ENCODE measurements at regions not wholly inside any gene's neighbourhood (a gene's known extent, or its start where the extent isn't known, plus 50 kb on each side); places are given as distances from the start of the nearest gene placed in this dataset.

GRCh38 chr11:15313862-15314261 lies 199.1 kb downstream of the INSC start:
- Histone ChIP-seq H3K4me2 (ENCODE audit: insufficient read depth, low read length) (no peak overlapping the region), H3K4me1 (ENCODE audit: insufficient read depth, low read length) (no peaks in the 10 kb centered on the region), H3K9me3 (ENCODE audit: insufficient read depth, low read length, severe bottlenecking) (no peaks in the 10 kb centered on the region), H3K9ac (ENCODE audit: low read depth, low read length) (no peak overlapping the region), H2AFZ (ENCODE audit: low read depth, low read length) (no peak overlapping the region), H3K4me3 (ENCODE audit: low read depth in 1 of 2, low read length in 2 of 2) (no peak overlapping the region), H3K79me2 (ENCODE audit: insufficient read depth, low read length) (no peaks in the 10 kb centered on the region), H3K36me3 (ENCODE audit: insufficient read depth, low read length) (no peaks in the 10 kb centered on the region), H4K20me1 (ENCODE audit: insufficient read depth, low read length) (no peaks in the 10 kb centered on the region), H3K27me3 (ENCODE audit: insufficient read depth, low read length, poor library complexity) (peaks cover 4% of the 10 kb centered on the region), H3K27ac (ENCODE audit: low read length) (no peak overlapping the region)
- ATAC-seq (ENCODE audit: insufficient read depth, low read depth) (no peak), DNase-seq (no peak)
- TF ChIP-seq EZH2 (IDR thresholded peaks at IDR 0.05; ENCODE audit: borderline replicate concordance, low read depth, low read length, severe bottlenecking) (no peak), CTCF (IDR thresholded peaks at IDR 0.05; ENCODE audit: borderline replicate concordance, extremely low read depth, low read length, poor library complexity, severe bottlenecking) (no peak)

- Histone ChIP-seq H3K79me2 (ENCODE audit: insufficient read depth, low read length) (no peaks in the 10 kb centered on the region), H4K20me1 (ENCODE audit: insufficient read depth, low read length) (no peaks in the 10 kb centered on the region), H3K9me3 (ENCODE audit: insufficient read depth, low read length, severe bottlenecking) (no peaks in the 10 kb centered on the region), H3K4me2 (ENCODE audit: insufficient read depth, low read length) (no peak overlapping the region), H3K36me3 (ENCODE audit: insufficient read depth, low read length) (no peaks in the 10 kb centered on the region), H2AFZ (ENCODE audit: low read depth, low read length) (no peak overlapping the region), H3K4me1 (ENCODE audit: insufficient read depth, low read length) (no peaks in the 10 kb centered on the region), H3K27me3 (ENCODE audit: insufficient read depth, low read length, poor library complexity) (no peaks in the 10 kb centered on the region), H3K9ac (ENCODE audit: low read depth, low read length) (no peak overlapping the region), H3K27ac (ENCODE audit: low read length) (no peak overlapping the region), H3K4me3 (ENCODE audit: low read depth in 1 of 2, low read length in 2 of 2) (no peak overlapping the region)
- ATAC-seq (ENCODE audit: insufficient read depth, low read depth) (no peak), DNase-seq (no peak)
- TF ChIP-seq EZH2 (IDR thresholded peaks at IDR 0.05; ENCODE audit: borderline replicate concordance, low read depth, low read length, severe bottlenecking), result no peak
- no peak for TF ChIP-seq CTCF (IDR thresholded peaks at IDR 0.05; ENCODE audit: borderline replicate concordance, extremely low read depth, low read length, poor library complexity, severe bottlenecking)
These were observed 204.1 kb downstream of the INSC start for GRCh38 chr11:15318814-15319213.

- TF ChIP-seq EZH2 (IDR thresholded peaks at IDR 0.05; ENCODE audit: borderline replicate concordance, low read depth, low read length, severe bottlenecking) (no peak), CTCF (IDR thresholded peaks at IDR 0.05; ENCODE audit: borderline replicate concordance, extremely low read depth, low read length, poor library complexity, severe bottlenecking) (no peak)
- Histone ChIP-seq H3K36me3 (ENCODE audit: insufficient read depth, low read length) (no peaks in the 10 kb centered on the region), H3K4me1 (ENCODE audit: insufficient read depth, low read length) (no peaks in the 10 kb centered on the region), H2AFZ (ENCODE audit: low read depth, low read length) (no peak overlapping the region), H3K4me3 (ENCODE audit: low read depth in 1 of 2, low read length in 2 of 2) (no peak overlapping the region), H3K27me3 (ENCODE audit: insufficient read depth, low read length, poor library complexity) (no peaks in the 10 kb centered on the region), H3K4me2 (ENCODE audit: insufficient read depth, low read length) (no peak overlapping the region), H4K20me1 (ENCODE audit: insufficient read depth, low read length) (no peaks in the 10 kb centered on the region), H3K79me2 (ENCODE audit: insufficient read depth, low read length) (no peaks in the 10 kb centered on the region), H3K9ac (ENCODE audit: low read depth, low read length) (no peak overlapping the region), H3K9me3 (ENCODE audit: insufficient read depth, low read length, severe bottlenecking) (no peaks in the 10 kb centered on the region), H3K27ac (ENCODE audit: low read length) (no peak overlapping the region)
- no peak for ATAC-seq (ENCODE audit: insufficient read depth, low read depth)
- DNase-seq, result no peak
These were observed 211.8 kb downstream of the INSC start for GRCh38 chr11:15326520-15326919.

GRCh38 chr11:15327786-15328231 lies 213.1 kb downstream of the INSC start:
- DNase-seq (peak; percentile 28), ATAC-seq (ENCODE audit: insufficient read depth, low read depth) (peak; percentile 45; the same call in 1 of the 3 replicates)
- Histone ChIP-seq H3K4me3 (ENCODE audit: low read depth in 1 of 2, low read length in 2 of 2) (no peak overlapping the region), H4K20me1 (ENCODE audit: insufficient read depth, low read length) (no peaks in the 10 kb centered on the region), H3K79me2 (ENCODE audit: insufficient read depth, low read length) (no peaks in the 10 kb centered on the region), H3K36me3 (ENCODE audit: insufficient read depth, low read length) (no peaks in the 10 kb centered on the region), H3K9ac (ENCODE audit: low read depth, low read length) (no peak overlapping the region), H3K4me2 (ENCODE audit: insufficient read depth, low read length) (no peak overlapping the region), H3K27me3 (ENCODE audit: insufficient read depth, low read length, poor library complexity) (no peaks in the 10 kb centered on the region), H3K9me3 (ENCODE audit: insufficient read depth, low read length, severe bottlenecking) (no peaks in the 10 kb centered on the region), H3K27ac (ENCODE audit: low read length) (no peak overlapping the region), H3K4me1 (ENCODE audit: insufficient read depth, low read length) (no peaks in the 10 kb centered on the region), H2AFZ (ENCODE audit: low read depth, low read length) (no peak overlapping the region)
- TF ChIP-seq EZH2 (IDR thresholded peaks at IDR 0.05; ENCODE audit: borderline replicate concordance, low read depth, low read length, severe bottlenecking) (no peak), CTCF (IDR thresholded peaks at IDR 0.05; ENCODE audit: borderline replicate concordance, extremely low read depth, low read length, poor library complexity, severe bottlenecking) (peak; percentile 68)
